Tibial artery (tissue), 4 donors: ENCODE measurements at regions not wholly inside any gene's neighbourhood (a gene's known extent, or its start where the extent isn't known, plus 50 kb on each side); places are given as distances from the start of the nearest gene placed in this dataset.

ENCODE experiments used
- DNase-seq, 2 donors: peaks; one replicate each; pipeline ENCODE4 v3.0.0-alpha.2; 2019
- H3K27ac ChIP-seq, 2 donors: fragments of 200-600 bp; sonication (generic) in 1 of 2; 1 replicate in 1 of 2; 2 replicates in 1 of 2; pipeline ENCODE4 v1.5.1; 2018 to 2019; ENCODE audit warnings: mild to moderate bottlenecking in 1 of 2
- H3K27me3 ChIP-seq, 2 donors: fragments of 200-600 bp; sonication (generic) in 1 of 2; one replicate each; pipeline versions ENCODE4 v1.5.1 to v1.6.0; 2016 to 2019
- H3K36me3 ChIP-seq, 3 donors: fragments of 200-600 bp; sonication (generic) in 2 of 3; one replicate each; pipeline ENCODE4 v1.5.1; 2016 to 2019; ENCODE audit warnings: mild to moderate bottlenecking in 2 of 3
- H3K4me1 ChIP-seq, 4 donors: fragments of 200-600 bp; sonication (generic) in 2 of 4; 1 replicate in 3 of 4; 2 replicates in 1 of 4; pipeline ENCODE4 v1.5.1; 2016 to 2019
- H3K4me3 ChIP-seq, 2 donors: fragments of 200-600 bp; sonication (generic) in 1 of 2; 1 replicate in 1 of 2; 2 replicates in 1 of 2; pipeline ENCODE4 v1.5.1; 2018 to 2019; ENCODE audit warnings: mild to moderate bottlenecking in 2 of 2
- H3K9me3 ChIP-seq, 3 donors: fragments of 200-600 bp; sonication (generic) in 1 of 3; one replicate each; pipeline ENCODE4 v1.5.1; 2016 to 2019
- intact Hi-C: fragments of 100-400 bp; cut with DNase I; formaldehyde crosslinking; loops from one replicate; pipeline ENCODE4 v1.15.0; 2023; ENCODE audit warnings: low total_unique reads
- TF ChIP-seq, protein P1 (sequence below), 2 experiments: fragments of 200-600 bp in 1 of 2; fragments of 450-650 bp in 1 of 2; IDR thresholded peaks; one replicate each; pipeline ENCODE4 v1.5.1; 2017 to 2019; ENCODE audit warnings: antibody characterized with exemption in 2 of 2, mild to moderate bottlenecking in 1 of 2, moderate library complexity in 1 of 2

DNA sequence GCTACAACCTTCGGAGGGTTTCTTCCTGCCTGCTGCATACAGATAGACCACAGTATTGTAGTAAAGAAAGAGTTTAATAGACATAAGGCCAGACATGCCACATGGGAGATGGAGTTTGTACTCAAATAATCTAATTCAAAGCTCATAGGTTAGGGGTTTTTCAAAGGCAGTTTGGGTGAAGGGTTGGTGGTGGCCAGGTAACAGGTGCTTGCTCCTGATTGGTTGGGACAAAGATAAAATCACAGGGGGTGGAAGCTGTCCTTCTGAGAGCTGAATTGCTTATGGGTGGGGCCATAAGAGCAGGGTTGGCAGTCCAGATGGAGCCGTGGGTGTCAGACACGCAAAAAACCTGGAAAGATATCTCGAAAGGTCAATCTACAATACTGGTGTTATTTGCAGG lies 92.3 kb upstream of the ETV3 start:
- H3K4me1 ChIP-seq: no peaks in the 10 kb centered on the region
- H3K27ac ChIP-seq: no peak overlapping the region
- TF ChIP-seq, protein P1, sequence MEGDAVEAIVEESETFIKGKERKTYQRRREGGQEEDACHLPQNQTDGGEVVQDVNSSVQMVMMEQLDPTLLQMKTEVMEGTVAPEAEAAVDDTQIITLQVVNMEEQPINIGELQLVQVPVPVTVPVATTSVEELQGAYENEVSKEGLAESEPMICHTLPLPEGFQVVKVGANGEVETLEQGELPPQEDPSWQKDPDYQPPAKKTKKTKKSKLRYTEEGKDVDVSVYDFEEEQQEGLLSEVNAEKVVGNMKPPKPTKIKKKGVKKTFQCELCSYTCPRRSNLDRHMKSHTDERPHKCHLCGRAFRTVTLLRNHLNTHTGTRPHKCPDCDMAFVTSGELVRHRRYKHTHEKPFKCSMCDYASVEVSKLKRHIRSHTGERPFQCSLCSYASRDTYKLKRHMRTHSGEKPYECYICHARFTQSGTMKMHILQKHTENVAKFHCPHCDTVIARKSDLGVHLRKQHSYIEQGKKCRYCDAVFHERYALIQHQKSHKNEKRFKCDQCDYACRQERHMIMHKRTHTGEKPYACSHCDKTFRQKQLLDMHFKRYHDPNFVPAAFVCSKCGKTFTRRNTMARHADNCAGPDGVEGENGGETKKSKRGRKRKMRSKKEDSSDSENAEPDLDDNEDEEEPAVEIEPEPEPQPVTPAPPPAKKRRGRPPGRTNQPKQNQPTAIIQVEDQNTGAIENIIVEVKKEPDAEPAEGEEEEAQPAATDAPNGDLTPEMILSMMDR (IDR thresholded peaks at IDR 0.05): no peak
- no peak for DNase-seq
- no peaks in the 10 kb centered on the region for H3K27me3 ChIP-seq
- no peak overlapping the region for H3K4me3 ChIP-seq
- no peaks in the 10 kb centered on the region for H3K36me3 ChIP-seq
- H3K9me3 ChIP-seq: no peaks in the 10 kb centered on the region
- intact Hi-C loops: no loop called here

DNA sequence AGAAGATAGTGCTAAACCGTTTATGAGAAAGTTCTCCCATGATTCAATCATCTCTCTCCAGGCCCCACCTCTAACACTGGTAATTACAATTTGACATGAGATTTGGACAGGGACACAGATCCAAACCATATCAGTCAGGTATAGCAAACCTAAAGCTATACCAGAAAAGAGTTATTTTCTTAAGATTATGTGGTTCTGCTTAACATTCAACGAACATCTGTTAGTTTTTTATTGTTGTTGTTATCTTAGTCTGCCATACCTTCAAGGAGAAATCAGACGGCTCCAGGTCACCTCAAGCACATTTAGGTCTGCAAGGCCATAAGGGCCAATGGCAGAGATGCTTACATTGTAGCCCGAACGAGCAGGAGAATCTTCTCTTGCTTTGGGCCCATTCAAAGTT lies 89.5 kb upstream of the ETV3 start:
- no peaks in the 10 kb centered on the region for H3K27me3 ChIP-seq
- intact Hi-C loops: no loop called here
- DNase-seq: no peak
- TF ChIP-seq, protein P1 (IDR thresholded peaks at IDR 0.05): no peak
- H3K4me3 ChIP-seq: no peak overlapping the region
- H3K9me3 ChIP-seq: no peaks in the 10 kb centered on the region
- no peaks in the 10 kb centered on the region for H3K36me3 ChIP-seq
- no peaks in the 10 kb centered on the region for H3K4me1 ChIP-seq
- H3K27ac ChIP-seq: no peak overlapping the region

DNA sequence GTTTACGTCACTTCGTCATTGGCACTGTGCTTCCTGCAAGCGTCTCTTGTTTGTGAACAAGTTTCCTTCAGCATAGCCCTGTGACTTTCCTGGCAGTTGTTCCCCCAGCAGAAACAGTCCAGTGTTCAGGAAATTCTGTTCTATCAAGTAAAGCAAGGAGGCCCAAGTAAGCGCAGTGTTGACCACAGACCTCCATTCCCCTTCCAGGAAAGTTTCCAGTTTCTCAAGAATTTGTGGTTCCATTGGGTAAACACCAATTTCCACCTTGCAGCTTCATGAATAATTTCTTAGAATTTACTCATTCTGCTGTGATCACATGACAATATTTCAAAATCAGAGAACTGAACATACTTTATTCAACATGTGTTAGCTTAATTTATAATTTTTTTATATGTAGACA lies 88.5 kb upstream of the ETV3 start:
- H3K4me3 ChIP-seq: no peak overlapping the region
- no peak overlapping the region for H3K27ac ChIP-seq
- TF ChIP-seq, protein P1 (IDR thresholded peaks at IDR 0.05): no peak
- no peaks in the 10 kb centered on the region for H3K9me3 ChIP-seq
- no peaks in the 10 kb centered on the region for H3K4me1 ChIP-seq
- H3K27me3 ChIP-seq: no peaks in the 10 kb centered on the region
- intact Hi-C loops: no loop called here
- H3K36me3 ChIP-seq: no peaks in the 10 kb centered on the region
- DNase-seq: no peak

DNA sequence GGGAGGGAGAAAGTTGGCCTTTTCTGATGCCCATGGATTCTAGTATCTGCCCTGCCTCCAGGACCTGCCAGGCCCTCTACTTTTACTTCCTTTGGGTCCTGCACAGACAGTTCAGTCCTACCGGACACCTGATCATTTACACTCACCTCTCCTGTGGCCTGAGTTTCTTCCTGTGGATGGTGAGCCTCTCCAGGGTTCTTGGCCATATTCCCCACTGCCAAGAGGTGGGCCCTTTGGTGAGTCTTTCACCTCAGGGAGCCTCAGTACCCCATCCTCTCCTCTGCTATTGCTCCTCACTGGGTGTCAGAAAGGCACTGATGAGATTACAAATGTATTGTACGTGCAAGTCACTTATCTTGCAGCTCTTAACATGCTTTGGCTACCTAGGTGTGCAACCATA lies 81.4 kb upstream of the ETV3 start:
- no peak for DNase-seq
- Histone ChIP-seq H3K27ac (no peak overlapping the region), H3K4me1 (no peaks in the 10 kb centered on the region), H3K27me3 (no peaks in the 10 kb centered on the region), H3K4me3 (no peak overlapping the region), H3K9me3 (peaks cover 3 to 8% (median 4%) of the 10 kb centered on the region in 3 donors), H3K36me3 (no peaks in the 10 kb centered on the region)
- TF ChIP-seq, protein P1 (IDR thresholded peaks at IDR 0.05): no peak
- intact Hi-C loops: no loop called here

DNA sequence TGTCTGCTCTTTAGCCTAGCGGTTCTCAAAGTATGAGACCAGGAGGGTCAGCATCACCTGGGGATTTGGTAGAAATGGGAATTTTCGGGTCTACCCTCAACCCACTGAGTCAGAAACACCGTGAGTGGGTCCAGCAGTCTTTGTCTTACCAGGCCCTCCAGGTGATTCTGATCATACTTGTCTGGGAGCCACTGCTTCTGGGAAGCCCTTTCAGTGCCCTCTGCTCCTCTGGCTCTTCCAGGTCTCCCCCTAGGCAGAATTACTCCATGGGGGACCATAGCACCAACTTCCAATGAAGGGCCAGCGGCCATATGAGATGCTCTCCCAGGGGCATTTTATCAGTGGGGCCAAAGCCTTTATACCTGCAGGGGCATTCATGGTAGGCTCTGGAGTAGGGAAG lies 81.0 kb upstream of the ETV3 start:
- no peaks in the 10 kb centered on the region for H3K27me3 ChIP-seq
- no peaks in the 10 kb centered on the region for H3K4me1 ChIP-seq
- H3K27ac ChIP-seq: no peak overlapping the region
- intact Hi-C loops: no loop called here
- no peaks in the 10 kb centered on the region for H3K36me3 ChIP-seq
- H3K9me3 ChIP-seq: peaks cover 3 to 11% (median 8%) of the 10 kb centered on the region in 3 donors
- no peak overlapping the region for H3K4me3 ChIP-seq
- DNase-seq: no peak
- TF ChIP-seq, protein P1 (IDR thresholded peaks at IDR 0.05): no peak

DNA sequence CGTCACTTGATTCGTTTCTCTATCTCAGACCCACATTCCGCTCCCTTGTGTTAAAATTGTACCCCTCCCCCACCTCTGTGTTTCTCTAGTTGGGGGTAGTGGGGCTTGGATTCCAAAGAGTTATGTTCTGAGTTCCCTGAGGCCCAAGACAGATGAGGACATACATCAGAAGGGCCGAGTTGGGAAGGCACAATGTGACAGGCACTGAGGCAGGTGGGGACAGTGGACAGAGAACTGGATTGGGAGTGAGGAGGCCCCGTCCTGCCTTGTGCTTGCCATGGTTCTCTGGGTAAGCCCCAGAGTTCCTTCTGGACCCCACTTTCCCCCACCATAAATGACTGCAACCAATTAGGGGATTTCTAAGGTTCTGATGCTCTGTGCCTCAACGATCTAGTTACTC lies 80.5 kb upstream of the ETV3 start:
- H3K4me3 ChIP-seq: no peak overlapping the region
- TF ChIP-seq, protein P1 (IDR thresholded peaks at IDR 0.05): no peak
- H3K4me1 ChIP-seq: no peaks in the 10 kb centered on the region
- intact Hi-C loops: no loop called here
- no peaks in the 10 kb centered on the region for H3K36me3 ChIP-seq
- DNase-seq: no peak
- no peak overlapping the region for H3K27ac ChIP-seq
- H3K9me3 ChIP-seq: peaks cover 3 to 15% (median 13%) of the 10 kb centered on the region in 3 donors
- H3K27me3 ChIP-seq: no peaks in the 10 kb centered on the region
